Epithelial cell of prostate (primary cell): ENCODE measurements at regions not wholly inside any gene's neighbourhood (a gene's known extent, or its start where the extent isn't known, plus 50 kb on each side); places are given as distances from the start of the nearest gene placed in this dataset.

ENCODE experiments used
- DNase-seq: peaks from one replicate; pipeline ENCODE4 v3.0.0-alpha.2; 2011; ENCODE audit warnings: low read depth, low spot score
- H3K27ac ChIP-seq: fragments of 450-650 bp; 2 replicates; pipeline ENCODE4 v1.5.1; 2017; ENCODE audit warnings: mild to moderate bottlenecking

DNA sequence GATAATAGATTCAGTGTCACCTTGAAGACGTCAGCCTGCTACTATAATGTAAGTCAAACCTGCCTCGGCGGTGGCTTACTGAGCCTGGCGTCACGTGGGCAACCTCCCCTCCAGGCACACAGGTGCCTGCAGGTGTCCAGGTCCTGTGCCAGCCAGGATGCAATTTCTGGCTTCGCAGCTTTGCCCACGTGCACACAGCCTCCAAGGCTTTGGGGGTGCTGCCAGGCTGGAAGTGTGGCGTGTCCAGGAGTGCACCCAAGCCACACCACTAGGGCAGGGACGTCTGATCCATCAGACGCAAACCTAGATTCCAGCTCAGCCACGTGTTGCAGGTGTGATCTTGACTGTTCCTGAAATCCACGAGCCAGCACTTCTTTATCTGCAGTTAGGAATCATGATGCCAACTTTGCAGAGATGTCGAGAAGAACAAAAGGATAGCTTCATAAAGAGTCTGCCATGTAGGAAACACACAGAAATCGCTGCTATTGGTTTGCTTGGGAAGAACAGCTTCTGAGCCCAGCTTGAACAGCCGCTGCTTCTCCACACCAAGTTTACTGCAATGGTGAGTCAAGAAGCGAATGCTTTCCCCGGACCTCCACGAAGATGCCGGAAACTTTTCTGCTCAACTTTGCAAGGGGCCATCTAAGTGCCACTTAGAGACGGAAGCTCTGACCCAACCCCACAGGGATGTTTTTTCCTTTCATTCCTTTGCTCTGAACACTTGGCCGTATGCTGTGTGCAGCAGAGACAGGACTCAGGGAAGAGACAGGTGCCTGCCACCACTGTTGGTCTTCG is 84.2 kb upstream of the SALL3 start:
- no peak overlapping the region for H3K27ac ChIP-seq
- DNase-seq = no peak

DNA sequence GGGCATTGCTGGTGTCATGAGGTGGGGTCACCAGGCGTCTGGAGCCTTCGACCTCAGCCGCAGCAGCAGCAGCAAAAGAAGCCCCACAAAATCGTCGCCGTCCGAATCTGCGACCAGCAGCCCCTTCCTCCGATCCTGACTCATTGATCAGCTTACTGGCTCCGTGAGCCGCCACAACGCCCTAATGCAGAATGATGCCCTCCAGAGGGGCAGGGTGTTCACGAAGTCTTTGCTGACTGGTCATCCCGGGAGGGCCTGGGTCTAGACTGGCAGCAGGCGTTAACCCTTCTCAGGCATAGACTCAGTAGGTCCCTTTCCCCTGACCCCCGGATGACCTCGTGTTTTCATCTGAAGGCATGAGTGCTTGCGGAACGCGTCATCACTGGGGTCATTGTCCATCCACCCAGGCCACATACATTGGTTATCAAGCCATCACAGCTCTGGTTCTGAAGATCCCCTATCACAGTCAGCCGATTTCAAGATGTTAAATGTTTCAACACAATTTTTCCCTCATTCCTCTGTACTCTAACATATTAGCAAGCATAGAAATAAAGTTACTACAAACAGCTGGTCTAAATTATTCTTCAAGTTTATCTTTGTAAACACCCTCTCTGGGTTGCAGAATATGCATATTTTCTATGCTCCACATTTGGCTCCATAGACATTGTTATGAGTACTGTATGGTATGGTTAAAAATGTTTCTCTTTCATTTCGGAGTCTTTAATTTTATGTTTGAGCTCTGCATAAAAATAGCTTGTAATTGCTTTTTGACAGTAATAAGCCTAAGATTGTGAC is 83.3 kb upstream of the SALL3 start:
- DNase-seq = no peak
- H3K27ac ChIP-seq = no peak overlapping the region

DNA sequence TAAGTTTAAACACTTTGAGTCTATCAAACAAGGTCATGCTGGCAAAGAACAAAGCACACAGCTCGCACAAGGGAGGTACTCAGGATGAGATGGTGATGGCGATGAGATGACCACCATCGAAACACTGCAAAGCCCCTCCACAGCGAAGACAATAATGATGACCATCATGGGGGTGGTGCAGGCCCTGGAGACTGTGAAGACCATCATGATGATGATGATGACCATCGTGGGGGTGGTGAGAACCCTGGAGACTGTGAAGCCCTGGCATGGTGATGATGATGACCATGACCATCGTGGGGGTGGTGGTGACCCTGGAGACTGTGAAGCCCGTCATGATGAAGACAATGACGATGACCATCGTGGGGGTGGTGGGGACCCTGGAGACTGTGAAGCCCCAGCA is 81.6 kb upstream of the SALL3 start:
- H3K27ac ChIP-seq = no peak overlapping the region
- no peak for DNase-seq

GRCh38 chr18:78898635-78899034 is 81.0 kb upstream of the SALL3 start:
- DNase-seq = no peak
- no peak overlapping the region for H3K27ac ChIP-seq

- H3K27ac ChIP-seq = no peak overlapping the region
- no peak for DNase-seq
Measured at GRCh38 chr18:78899241-78899640, 80.4 kb upstream of the SALL3 start.

DNA sequence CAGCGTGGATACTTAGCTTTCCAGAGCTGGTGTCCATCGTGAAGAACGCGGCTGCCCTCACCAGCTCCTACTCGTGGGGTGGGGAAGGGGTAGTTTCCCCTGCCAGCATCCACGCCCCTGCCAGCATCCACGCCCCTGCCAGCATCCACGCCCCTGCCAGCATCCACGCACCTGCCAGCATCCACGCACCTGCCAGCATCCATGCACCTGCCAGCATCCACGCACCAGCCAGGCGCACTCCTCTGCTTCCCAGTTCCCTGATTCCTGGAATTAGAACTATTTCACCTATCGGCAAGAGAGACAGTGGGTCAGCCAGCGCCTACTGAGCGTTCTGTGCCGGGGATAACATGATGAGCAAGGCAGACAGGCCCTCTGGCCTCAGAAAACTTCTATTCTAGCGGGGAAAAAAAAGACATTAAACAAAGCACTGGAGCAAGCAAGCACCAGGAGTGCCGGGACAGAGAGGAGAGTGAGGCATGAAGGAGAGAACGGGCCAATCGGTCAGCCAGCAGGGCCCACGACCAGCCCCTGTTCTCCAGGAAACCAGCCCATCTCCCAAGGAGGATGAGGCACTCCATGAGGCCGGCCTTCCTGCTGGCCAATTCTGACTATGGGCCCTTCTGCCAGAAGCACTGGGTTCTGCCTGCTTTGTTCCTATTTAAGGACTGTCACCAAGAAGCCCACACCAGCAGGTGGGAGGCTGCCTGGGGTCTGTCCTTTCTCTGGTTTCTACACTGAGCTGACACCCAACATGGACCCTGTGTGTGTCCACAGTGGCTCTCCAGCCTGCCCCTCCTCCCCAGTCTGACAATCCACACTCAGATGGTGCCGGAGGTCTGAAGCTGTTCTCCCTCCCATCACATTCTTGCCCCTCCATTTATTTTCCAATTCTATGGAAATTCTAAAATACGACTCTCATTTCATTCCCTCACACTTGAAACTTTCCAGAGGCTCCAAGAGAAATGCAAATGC is 78.4 kb upstream of the SALL3 start:
- no peak overlapping the region for H3K27ac ChIP-seq
- DNase-seq = no peak

DNA sequence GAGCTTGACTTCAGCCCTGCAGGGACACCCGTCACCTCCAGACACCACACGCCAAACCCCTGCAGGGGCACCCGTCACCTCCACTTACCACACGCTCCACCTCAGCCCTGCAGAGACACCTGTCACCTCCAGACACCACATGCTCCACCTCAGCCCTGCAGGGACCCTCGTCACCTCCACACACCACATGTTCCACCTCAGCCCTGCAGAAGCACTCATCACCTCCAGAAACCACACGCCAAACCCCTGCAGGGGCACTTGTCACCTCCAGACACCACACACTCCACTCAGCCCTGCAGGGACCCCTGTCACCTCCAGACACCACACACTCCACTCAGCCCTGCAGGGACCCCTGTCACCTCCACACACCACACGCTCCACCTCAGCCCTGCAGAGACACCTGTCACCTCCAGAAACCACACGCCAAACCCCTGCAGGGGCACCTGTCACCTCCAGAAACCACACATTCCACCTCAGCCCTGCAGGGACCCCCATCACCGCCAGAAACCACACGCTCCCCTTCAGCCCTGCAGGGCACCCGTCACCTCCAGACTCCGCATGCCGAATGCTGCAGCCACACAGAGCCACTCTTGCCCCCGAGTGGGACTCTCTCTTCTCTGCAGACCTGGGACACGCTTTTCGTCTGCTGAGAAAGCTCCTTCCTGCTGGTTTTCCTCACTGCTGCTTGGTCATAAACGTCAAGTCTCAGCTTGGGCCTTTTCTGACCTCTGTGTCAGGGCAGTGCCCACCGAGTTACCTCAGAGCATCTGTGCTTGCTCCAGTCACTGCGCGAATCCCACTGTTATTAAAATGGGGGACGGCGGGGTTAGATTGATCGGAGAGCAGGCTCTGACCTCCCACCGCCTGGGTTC is 77.5 kb upstream of the SALL3 start:
- DNase-seq = no peak
- H3K27ac ChIP-seq = no peak overlapping the region

DNA sequence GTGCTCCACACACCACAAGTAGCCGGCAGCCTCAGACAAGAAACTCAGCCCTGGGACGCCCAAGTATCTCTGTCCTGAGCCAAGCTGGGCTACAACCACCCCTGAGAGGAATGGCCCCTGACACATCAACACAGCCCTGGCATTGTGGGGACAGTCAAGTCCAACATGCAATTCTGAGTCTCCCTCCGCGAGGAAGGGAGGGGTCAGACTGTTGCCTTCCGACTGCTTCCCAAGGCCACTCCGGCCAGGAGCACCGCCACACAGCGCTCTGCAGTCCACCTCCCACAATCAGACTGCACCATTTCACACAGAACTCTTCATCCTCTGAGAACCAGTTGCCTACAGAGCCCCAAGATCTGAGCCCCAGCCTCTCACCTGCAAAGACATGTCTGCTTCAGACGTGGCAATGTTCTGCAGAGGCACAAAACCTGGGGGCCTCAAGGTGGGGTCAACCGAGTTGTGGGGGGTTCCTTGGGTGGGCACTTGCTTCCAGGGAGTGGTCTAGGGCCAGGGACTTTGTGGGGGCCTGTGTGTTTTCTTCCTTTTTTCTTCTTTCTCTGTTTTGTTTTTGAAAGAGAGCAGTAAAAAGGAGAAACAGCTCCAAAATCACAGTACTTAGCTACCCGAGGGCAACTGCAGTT is 76.7 kb upstream of the SALL3 start:
- H3K27ac ChIP-seq = no peak overlapping the region
- DNase-seq = no peak

DNA sequence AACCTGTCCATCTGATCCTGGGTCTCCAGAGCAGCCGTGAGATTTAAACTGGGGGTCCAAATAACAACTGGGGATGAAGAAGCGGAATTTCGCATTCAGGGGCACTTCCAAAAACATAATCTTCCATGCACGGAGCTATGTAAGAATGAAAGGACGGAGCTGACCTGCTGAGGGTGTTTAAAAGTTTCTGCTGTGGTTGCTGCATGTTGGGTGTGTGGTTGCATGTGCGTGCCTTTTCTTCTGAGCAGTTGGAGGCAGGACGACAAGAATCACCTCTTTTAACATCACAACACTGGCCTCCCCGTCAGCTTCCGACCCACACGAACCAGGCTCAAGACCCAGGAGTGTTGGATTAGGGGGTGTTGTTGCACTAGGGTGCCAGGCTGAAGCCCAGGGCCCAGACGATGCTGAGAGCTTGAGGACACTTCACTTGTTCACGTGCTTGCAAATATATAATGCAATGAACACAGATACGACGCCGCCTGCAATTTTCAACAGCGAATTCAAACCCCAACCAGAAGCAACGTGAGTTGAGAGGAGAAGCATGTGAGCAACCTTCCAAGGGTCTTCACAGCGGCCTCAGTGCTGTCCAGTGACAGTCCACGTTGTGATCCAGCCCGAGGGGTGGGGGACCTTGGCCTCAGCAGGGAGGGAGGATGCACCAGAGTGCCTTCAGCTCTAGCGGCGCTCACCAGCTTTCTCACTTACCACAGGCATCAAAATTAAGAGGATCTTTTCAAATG is 76.0 kb upstream of the SALL3 start:
- no peak for DNase-seq
- no peak overlapping the region for H3K27ac ChIP-seq

DNA sequence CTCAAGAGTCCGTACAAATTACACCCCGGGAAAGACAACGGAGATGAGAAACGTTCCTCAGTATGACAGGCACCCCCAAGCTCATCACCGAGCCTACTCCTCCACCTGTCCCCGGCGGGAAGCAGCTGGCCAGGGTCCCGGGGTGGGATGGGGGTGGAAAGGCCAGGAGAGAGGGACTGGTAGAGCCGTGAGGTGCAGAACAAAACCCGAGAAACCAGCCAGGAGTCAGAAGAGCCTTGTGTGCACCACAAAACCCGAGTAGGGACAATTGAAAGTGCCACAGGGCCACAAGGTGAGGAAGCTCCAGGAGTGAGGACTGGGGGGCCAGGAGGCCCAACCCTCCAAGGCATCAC is 75.5 kb upstream of the SALL3 start:
- DNase-seq = no peak
- H3K27ac ChIP-seq = no peak overlapping the region

DNA sequence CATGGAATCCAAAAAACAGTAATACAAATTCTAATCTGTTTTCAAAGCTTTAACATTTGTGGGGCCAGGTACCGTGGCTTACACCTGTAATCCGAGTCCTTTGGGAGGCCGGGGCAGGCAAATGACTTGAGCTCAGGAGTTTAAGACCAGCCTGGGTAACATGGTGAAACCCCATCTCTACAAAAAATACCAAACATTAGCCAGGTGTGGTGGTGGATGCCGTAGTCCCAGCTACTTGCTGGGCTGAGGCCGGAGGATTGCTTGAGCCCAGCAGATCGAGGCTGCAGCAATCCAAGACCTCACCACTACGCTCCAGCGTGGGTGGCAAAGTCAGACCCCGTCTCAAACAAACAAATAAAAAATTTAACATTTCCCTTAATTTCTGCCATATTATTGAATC is 74.3 kb upstream of the SALL3 start:
- no peak overlapping the region for H3K27ac ChIP-seq
- no peak for DNase-seq

DNA sequence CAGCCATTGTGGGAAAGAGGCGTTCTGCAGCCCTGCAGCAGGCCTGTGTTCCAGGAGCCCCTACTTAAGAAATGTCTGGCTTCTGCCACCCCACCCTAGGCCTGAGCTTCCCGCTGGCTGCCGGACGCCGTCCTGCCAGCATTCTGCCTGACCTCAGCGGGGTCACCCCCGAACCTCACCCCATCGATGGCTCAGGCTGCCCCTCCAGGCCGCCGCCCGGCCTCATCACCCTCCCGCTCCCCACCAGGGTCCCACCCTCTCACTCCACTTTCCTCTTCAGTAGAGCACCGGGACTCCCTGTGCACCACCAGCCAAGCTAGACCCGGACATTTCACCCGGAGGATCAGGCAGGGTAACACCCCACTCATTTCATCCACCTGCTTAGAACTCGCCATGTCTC is 73.6 kb upstream of the SALL3 start:
- no peak overlapping the region for H3K27ac ChIP-seq
- no peak for DNase-seq

DNA sequence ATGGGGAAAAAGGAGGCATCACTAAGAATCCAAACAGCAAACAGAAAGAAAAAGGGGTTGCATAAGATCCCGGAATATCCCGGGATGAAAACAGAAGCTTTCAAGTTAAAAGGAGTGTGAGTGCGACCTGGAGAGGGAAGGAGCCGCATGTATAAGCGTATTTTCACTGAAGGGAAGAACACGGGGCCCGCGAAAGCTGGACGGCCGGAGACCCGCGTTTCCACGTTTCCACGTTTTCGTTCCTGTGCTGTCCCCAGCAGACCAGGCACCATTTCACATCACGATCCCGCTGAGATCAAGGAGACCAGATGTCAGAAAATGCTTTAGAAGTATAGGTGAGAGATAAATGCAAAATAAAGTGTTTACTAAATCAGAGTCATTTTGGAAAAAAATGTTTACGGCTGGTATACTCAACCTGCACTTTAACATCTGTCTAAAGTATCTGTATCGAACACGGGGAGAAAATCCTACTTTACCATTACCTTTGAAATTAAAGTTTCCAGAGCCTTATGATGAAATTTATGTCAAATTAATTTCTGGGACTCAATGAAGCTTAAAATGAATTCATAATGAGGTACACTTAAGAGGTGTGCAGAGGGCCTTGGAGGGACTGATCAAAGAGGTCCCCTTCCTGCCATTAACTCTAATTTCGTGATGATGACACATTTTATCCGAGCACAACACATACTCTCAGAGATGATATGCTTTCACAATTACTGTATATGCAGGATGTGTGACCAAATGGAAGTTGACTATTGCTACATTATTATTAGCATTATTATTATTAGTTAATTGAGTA is 71.0 kb upstream of the SALL3 start:
- DNase-seq = no peak
- no peak overlapping the region for H3K27ac ChIP-seq

GRCh38 chr18:78911751-78912283 is 67.8 kb upstream of the SALL3 start:
- no peak for DNase-seq

GRCh38 chr18:78912336-78912735 is 67.3 kb upstream of the SALL3 start:
- no peak for DNase-seq
- no peak overlapping the region for H3K27ac ChIP-seq

More at GRCh38 chr18:78911751-78912283, 67.8 kb upstream of the SALL3 start:
- no peak overlapping the region for H3K27ac ChIP-seq

DNA sequence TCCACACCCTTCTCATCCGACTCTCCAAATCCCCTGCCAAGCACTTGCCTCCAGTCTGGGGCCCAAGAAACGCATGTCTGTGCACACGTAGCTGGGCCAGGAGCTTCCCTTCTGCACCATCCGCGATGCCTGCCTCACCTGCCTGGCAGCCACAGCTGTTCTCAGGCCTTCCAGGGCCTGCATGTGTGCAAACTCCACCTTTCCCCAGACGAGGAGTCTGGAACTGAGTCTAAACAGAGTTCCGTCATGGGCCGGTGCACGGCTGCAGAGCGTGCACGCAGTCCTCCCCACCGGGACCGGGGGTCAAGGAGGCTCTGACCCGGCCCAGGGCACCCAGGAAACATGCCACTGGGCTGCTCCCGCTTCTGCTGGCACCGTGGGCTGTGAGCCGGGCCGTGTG is 66.8 kb upstream of the SALL3 start:
- H3K27ac ChIP-seq = no peak overlapping the region
- DNase-seq = no peak

DNA sequence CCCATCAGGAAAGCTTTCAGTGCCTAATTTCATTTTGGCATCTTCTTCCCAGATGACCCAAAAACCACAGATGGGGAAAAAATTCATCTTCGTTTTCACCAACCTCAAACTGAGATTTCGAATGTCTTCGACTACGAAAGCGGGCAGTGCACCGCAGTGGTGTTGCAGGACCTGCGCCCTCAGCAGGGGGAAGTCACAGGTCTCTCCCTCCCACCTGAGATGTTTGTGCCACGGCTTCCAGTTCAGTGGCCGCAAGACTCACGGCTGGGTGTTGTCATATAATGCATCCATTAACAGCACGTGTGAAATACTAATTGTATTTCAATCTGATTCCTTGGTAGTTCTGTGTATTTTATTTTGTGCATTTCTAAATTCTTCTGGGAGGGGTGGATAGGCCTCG is 66.2 kb upstream of the SALL3 start:
- no peak for DNase-seq
- no peak overlapping the region for H3K27ac ChIP-seq

DNA sequence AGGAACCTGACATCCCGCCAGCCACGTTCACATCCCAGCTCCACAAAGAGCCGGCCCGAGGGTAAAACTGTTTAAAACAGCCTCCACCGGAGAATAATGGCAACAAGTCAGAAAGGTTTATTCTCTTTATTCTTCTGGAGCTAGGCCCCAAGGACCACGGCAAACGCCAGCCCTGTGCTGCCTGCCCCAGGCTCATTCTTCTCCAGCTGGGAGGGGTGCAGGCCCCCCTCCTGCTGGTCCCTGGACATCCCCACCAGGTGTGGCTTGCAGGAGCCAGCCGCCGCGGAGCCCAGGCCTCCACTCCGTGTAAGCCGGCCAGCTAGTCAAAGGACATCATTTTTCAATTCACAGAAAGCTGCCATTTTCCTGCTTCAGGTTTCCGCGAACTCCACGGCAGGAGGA is 65.8 kb upstream of the SALL3 start:
- no peak for DNase-seq
- no peak overlapping the region for H3K27ac ChIP-seq
